ENCODE measurements at regions not wholly inside any gene's neighbourhood (a gene's known extent, or its start where the extent isn't known, plus 50 kb on each side); places are given as distances from the start of the nearest gene placed in this dataset.

- no peaks in the 10 kb centered on the region for H3K23me2 ChIP-seq (ENCODE audit: low read depth, low read length)
- H2AK5ac ChIP-seq (ENCODE audit: low read depth, low read length), result no peak overlapping the region
- H3K4me3 ChIP-seq (ENCODE audit: extremely low read depth in 1 of 4, insufficient read depth in 2 of 4, low read depth in 3 of 4, low read length in 4 of 4), result no peak overlapping the region
- 94% methylated on average over 3 of the region's 3 CpGs; no CpG with 5 or more reads in 1 of the 2 experiments for WGBS, 2 experiments (ENCODE audit: extremely low coverage in 1 of 2, insufficient coverage in 1 of 2, insufficient read length in 1 of 2, insufficient replicate concordance in 2 of 2, low coverage in 1 of 2, low lambda C conversion rate in 2 of 2, missing lambda C conversion rate in 1 of 2)
- no peak overlapping the region for H3K4me2 ChIP-seq (ENCODE audit: insufficient read depth in 1 of 2, low read depth in 2 of 2, low read length in 2 of 2)
- H3K27ac ChIP-seq (ENCODE audit: low read depth, low read length), result no peak overlapping the region
- H2AFZ ChIP-seq (ENCODE audit: low read length), result no peak overlapping the region
- H2BK5ac ChIP-seq (ENCODE audit: low read depth, low read length), result no peak overlapping the region
- H3K18ac ChIP-seq (ENCODE audit: extremely low read depth, low read length), result no peak overlapping the region
- FAIRE-seq, result no peak
- POLR2A ChIA-PET (ENCODE audit: partially characterized antibody), result no interaction called here
- no peak overlapping the region for H3K14ac ChIP-seq (ENCODE audit: insufficient read length)
- CTCF ChIA-PET (ENCODE audit: partially characterized antibody), result no interaction called here
- H3K23ac ChIP-seq (ENCODE audit: insufficient read length), result no peak overlapping the region
- no peak overlapping the region for H3K56ac ChIP-seq (replicated peaks; ENCODE audit: insufficient read length, low read depth, low read length)
- no peak overlapping the region for H4K5ac ChIP-seq (ENCODE audit: insufficient read length, low read depth, low read length)
- H3K9ac ChIP-seq (replicated peaks in 1 of 4; ENCODE audit: extremely low read depth in 1 of 4, low read depth in 3 of 4, low read length in 3 of 4), result no peak overlapping the region
- H3K9me3 ChIP-seq (ENCODE audit: insufficient read depth in 2 of 2, low read depth in 1 of 2, low read length in 1 of 2), result no peaks in the 10 kb centered on the region; a peak in 1 of 4 replicates
- H3K79me1 ChIP-seq (ENCODE audit: low read depth, low read length), result no peaks in the 10 kb centered on the region
- H3K79me2 ChIP-seq (ENCODE audit: control insufficient read depth in 1 of 2, insufficient read depth in 2 of 2, low read length in 2 of 2), result no peaks in the 10 kb centered on the region
- no peaks in the 10 kb centered on the region for H3K27me3 ChIP-seq (replicated peaks in 1 of 4; ENCODE audit: control insufficient read depth in 3 of 4, extremely low read depth in 1 of 4, insufficient read depth in 3 of 4, low read length in 3 of 4)
- no peak overlapping the region for H2BK15ac ChIP-seq (ENCODE audit: low read length)
- no peak for DNase-seq (ENCODE audit: low read depth in 1 of 2, low spot score in 2 of 2)
- TF ChIP-seq RAD21 (IDR thresholded peaks at IDR 0.05 in 1 of 2, conservative IDR thresholded peaks at IDR 0.05 in 1 of 2; ENCODE audit: low read depth in 2 of 2, low read length in 2 of 2) (peak in 1 of 2 experiments; percentile 9; a peak in 1 of 4 replicates), EP300 (IDR thresholded peaks at IDR 0.05; ENCODE audit: borderline replicate concordance in 1 of 2, low read depth in 2 of 2, low read length in 2 of 2) (no peak), CTCF (IDR thresholded peaks at IDR 0.05; ENCODE audit: control extremely low read depth in 1 of 3, insufficient read depth in 1 of 3, low read depth in 1 of 3, low read length in 3 of 3) (peak in 1 of 3 experiments; percentile 21; a peak in 2 of 4 replicates)
- H4K8ac ChIP-seq (ENCODE audit: extremely low read depth, insufficient read depth, low read length), result no peak overlapping the region
- H2BK120ac ChIP-seq (replicated peaks; ENCODE audit: low read depth, low read length), result no peak overlapping the region
- H4K20me1 ChIP-seq (replicated peaks in 1 of 2; ENCODE audit: control insufficient read depth in 1 of 2, insufficient read depth in 2 of 2, low read length in 2 of 2), result no peaks in the 10 kb centered on the region
- H2BK20ac ChIP-seq (ENCODE audit: low read length), result no peak overlapping the region
- no peak overlapping the region for H2BK12ac ChIP-seq (ENCODE audit: low read depth, low read length)
- H3K4ac ChIP-seq (replicated peaks; ENCODE audit: insufficient read length, low read depth, low read length), result no peak overlapping the region
- no peak overlapping the region for H4K91ac ChIP-seq (replicated peaks; ENCODE audit: insufficient read length, low read length)
- H3K4me1 ChIP-seq (replicated peaks in 1 of 4; ENCODE audit: control insufficient read depth in 3 of 4, insufficient read depth in 4 of 4, low read length in 3 of 4), result peaks cover 0 to 3% (median 0%) of the 10 kb centered on the region in 4 experiments; a peak in 1 of 7 replicates
- no peaks in the 10 kb centered on the region for H3K36me3 ChIP-seq (ENCODE audit: control insufficient read depth in 2 of 4, insufficient read depth in 4 of 4, low read length in 3 of 4)
Measured at GRCh38 chr1:60732977-60733401, 349.4 kb upstream of the NFIA start.
